ENCODE measurements at regions not wholly inside any gene's neighbourhood (a gene's known extent, or its start where the extent isn't known, plus 50 kb on each side); places are given as distances from the start of the nearest gene placed in this dataset.

DNA sequence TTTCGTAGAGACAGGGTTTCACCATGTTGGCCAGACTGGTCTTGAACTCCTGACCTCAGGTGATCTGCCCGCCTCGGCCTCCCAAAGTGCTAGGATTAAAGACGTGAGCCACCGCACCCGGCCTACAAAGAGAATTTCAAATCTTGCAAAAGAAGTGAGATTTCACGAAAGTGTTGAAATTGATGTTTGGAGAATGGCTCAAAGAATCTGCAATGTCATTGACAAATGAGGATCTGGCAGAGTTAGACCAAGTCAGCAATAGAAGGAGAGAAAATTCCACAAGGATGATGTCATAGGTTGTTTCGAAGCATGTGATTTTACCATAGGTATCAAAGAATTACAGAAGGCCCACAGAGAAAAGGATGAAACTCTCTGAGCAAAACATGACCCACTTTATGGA is 71.7 kb downstream of the LYZL2 start:
- TF ChIP-seq, protein P1, sequence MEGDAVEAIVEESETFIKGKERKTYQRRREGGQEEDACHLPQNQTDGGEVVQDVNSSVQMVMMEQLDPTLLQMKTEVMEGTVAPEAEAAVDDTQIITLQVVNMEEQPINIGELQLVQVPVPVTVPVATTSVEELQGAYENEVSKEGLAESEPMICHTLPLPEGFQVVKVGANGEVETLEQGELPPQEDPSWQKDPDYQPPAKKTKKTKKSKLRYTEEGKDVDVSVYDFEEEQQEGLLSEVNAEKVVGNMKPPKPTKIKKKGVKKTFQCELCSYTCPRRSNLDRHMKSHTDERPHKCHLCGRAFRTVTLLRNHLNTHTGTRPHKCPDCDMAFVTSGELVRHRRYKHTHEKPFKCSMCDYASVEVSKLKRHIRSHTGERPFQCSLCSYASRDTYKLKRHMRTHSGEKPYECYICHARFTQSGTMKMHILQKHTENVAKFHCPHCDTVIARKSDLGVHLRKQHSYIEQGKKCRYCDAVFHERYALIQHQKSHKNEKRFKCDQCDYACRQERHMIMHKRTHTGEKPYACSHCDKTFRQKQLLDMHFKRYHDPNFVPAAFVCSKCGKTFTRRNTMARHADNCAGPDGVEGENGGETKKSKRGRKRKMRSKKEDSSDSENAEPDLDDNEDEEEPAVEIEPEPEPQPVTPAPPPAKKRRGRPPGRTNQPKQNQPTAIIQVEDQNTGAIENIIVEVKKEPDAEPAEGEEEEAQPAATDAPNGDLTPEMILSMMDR (IDR thresholded peaks at IDR 0.05): no peak
- no peak for TF ChIP-seq POLR2A (IDR thresholded peaks at IDR 0.05)

Measured in heart left ventricle (tissue), 13 donors.